ENCODE measurements at regions not wholly inside any gene's neighbourhood (a gene's known extent, or its start where the extent isn't known, plus 50 kb on each side); places are given as distances from the start of the nearest gene placed in this dataset.

GRCh38 chr5:91839721-91840120 is 456.6 kb upstream of the ARRDC3 start:
- no peak for TF ChIP-seq GATA2 (IDR thresholded peaks at IDR 0.05; ENCODE audit: low read depth, low read length)
- no peak for TF ChIP-seq GATA3 (IDR thresholded peaks at IDR 0.05; ENCODE audit: low read depth, low read length)

DNA sequence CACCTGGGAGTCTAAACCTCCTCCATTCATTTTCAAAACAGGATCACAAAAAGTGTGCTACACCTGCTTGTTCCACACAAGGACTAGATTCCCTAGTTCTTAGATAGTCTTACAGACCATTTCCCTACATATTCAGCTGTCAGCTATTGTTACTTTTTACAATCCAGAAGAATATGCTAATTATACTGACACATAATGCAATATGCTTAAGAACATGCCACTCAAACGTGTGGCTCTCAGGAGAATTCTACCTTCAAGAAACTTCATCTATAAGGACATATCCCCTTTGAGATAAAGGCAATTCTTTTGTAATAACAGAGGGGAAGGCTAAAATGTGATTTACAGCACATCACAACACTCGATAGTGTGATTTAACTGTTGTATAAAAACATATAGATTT is 456.1 kb upstream of the ARRDC3 start:
- TF ChIP-seq GATA3 (IDR thresholded peaks at IDR 0.05; ENCODE audit: low read depth, low read length) = no peak
- no peak for TF ChIP-seq GATA2 (IDR thresholded peaks at IDR 0.05; ENCODE audit: low read depth, low read length)

DNA sequence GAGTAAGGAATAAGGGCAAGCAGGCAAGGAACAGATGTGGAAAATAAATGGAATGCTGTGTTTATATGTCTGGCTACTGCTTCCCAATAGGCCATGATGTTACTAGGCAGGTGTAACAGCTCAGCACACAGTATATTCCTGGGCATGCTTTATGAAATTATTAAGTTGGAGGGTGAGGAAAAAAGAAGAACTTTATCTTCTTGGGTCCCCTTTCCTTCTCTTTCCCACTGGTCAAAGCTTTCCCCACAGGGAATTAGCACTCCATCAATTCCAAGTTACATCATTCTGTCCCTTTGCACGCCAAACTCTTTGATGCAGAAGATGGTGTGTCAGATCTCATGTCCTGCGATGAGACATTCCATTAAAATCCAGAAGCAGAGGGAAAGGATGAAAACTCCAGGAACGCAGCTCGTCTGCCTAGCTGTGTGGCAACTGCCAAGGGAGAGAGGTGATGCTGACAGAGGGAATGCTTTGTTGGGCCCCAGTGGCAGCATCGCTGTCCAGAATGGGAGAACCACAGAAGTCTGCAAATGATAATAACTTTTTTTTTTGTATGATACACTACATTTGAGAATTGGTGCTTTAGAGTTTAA is 447.3 kb upstream of the ARRDC3 start:
- no peak for TF ChIP-seq GATA2 (IDR thresholded peaks at IDR 0.05; ENCODE audit: low read depth, low read length)
- no peak for TF ChIP-seq GATA3 (IDR thresholded peaks at IDR 0.05; ENCODE audit: low read depth, low read length)

GRCh38 chr5:91825618-91826017 is 442.5 kb upstream of the ARRDC3 start:
- TF ChIP-seq GATA3 (IDR thresholded peaks at IDR 0.05; ENCODE audit: low read depth, low read length) = no peak
- no peak for TF ChIP-seq GATA2 (IDR thresholded peaks at IDR 0.05; ENCODE audit: low read depth, low read length)

- TF ChIP-seq GATA2 (IDR thresholded peaks at IDR 0.05; ENCODE audit: low read depth, low read length) (no peak), GATA3 (IDR thresholded peaks at IDR 0.05; ENCODE audit: low read depth, low read length) (no peak)
Measured at GRCh38 chr5:91824406-91824805, 441.3 kb upstream of the ARRDC3 start.

DNA sequence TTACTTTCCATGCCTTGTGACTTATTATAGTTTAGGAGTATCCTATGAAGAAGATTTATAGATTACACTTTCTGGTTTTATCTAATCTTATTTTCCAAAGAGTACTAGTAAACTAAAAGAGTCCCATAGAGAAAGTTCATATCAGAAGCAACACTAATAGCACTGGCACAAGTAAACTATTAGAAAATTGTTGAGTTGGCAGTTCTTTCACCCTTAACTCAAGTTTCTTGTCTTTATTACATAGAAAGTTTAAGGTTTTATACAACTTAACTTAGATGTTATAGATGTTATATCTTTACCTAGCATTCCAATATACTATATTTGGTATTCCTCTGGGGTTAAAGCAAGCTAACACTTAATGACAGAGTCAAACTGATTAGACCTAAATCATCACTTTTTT is 437.8 kb upstream of the ARRDC3 start:
- TF ChIP-seq GATA2 (IDR thresholded peaks at IDR 0.05; ENCODE audit: low read depth, low read length) (no peak), GATA3 (IDR thresholded peaks at IDR 0.05; ENCODE audit: low read depth, low read length) (no peak)

DNA sequence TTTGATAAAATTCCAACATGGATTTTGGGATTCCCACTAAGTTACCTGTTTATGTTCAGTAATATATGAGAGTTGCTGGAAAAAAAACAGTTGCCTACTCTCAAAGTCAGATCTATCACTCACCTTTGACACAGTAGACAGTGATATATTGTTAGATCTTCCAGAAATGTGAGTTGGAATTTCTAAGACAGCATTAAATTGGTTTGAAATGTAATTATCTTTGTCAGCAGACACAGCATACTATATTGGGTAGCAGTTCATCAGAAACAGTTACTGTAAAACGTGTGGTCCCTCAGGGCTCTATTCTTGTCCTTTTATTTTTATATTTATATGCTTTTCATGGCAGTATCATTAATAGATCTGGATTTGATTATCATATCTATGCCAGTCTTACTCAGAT is 433.6 kb upstream of the ARRDC3 start:
- TF ChIP-seq GATA2 (IDR thresholded peaks at IDR 0.05; ENCODE audit: low read depth, low read length) (no peak), GATA3 (IDR thresholded peaks at IDR 0.05; ENCODE audit: low read depth, low read length) (no peak)

- no peak for TF ChIP-seq GATA3 (IDR thresholded peaks at IDR 0.05; ENCODE audit: low read depth, low read length)
- no peak for TF ChIP-seq GATA2 (IDR thresholded peaks at IDR 0.05; ENCODE audit: low read depth, low read length)
Measured at GRCh38 chr5:91797576-91797975, 414.5 kb upstream of the ARRDC3 start.

- TF ChIP-seq GATA3 (IDR thresholded peaks at IDR 0.05; ENCODE audit: low read depth, low read length) (no peak), GATA2 (IDR thresholded peaks at IDR 0.05; ENCODE audit: low read depth, low read length) (no peak)
Measured at GRCh38 chr5:91794856-91795548, 411.9 kb upstream of the ARRDC3 start.

DNA sequence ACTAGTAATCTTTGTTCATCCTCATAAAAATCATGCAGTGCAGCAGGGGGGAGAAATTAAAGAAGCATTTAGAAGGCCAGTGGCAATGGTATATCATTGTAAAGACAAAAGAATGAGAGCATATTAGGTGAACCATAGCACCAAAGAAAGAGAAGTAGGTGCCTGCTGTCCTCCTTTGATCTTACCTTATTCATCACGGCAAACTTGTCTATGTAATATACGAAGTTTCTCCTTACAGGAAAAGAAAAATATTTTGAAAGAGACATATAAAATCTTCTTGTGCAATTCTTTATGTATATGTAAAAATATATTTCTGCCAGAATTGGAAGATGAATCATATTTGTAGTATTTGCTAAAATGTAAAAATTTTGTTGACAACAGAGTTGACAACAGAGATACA is 411.3 kb upstream of the ARRDC3 start:
- TF ChIP-seq GATA3 (IDR thresholded peaks at IDR 0.05; ENCODE audit: low read depth, low read length) (no peak), GATA2 (IDR thresholded peaks at IDR 0.05; ENCODE audit: low read depth, low read length) (no peak)

DNA sequence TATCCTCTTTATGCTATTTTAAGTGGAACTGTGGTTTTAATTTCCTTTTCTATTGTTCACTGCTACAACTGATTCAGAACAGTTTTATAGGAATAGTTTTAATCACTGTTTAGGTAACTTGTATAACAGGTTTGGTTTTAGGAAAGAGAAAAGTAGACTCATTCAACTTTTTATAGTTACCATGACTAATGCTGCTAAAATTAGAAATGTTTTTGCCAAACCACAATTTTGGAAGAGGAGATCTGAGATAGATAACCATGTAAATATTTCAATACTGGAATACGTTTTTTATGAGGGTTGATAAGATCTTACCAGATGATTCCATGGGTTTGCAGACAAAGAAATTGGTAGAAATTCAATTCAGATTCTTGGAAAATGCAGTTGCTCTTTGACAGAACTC is 404.6 kb upstream of the ARRDC3 start:
- TF ChIP-seq GATA3 (IDR thresholded peaks at IDR 0.05; ENCODE audit: low read depth, low read length) = no peak
- TF ChIP-seq GATA2 (IDR thresholded peaks at IDR 0.05; ENCODE audit: low read depth, low read length) = no peak

- TF ChIP-seq GATA2 (IDR thresholded peaks at IDR 0.05; ENCODE audit: low read depth, low read length) = no peak
- TF ChIP-seq GATA3 (IDR thresholded peaks at IDR 0.05; ENCODE audit: low read depth, low read length) = no peak
Measured at GRCh38 chr5:91777671-91778070, 394.6 kb upstream of the ARRDC3 start.

DNA sequence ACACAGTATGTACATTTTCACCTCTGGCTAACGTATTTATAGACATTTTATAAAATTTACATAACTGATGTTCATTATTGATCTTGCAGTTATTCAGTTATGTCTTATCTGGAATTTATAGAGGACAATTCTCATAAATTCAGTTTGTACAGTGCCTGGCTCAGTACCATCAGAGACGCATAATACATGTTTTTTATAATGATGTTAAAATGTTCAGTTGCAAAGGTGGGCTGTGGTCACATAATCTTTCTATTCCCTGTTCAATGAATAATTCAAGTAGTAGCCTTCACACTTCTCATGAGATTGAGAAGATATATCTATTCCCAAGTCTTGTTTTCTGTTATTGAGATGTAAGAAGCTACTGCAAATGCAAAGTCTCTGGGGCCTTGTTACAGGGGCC is 393.1 kb upstream of the ARRDC3 start:
- no peak for TF ChIP-seq GATA2 (IDR thresholded peaks at IDR 0.05; ENCODE audit: low read depth, low read length)

GRCh38 chr5:91770400-91770799 is 387.3 kb upstream of the ARRDC3 start:
- TF ChIP-seq GATA3 (IDR thresholded peaks at IDR 0.05; ENCODE audit: low read depth, low read length) (no peak), GATA2 (IDR thresholded peaks at IDR 0.05; ENCODE audit: low read depth, low read length) (no peak)

DNA sequence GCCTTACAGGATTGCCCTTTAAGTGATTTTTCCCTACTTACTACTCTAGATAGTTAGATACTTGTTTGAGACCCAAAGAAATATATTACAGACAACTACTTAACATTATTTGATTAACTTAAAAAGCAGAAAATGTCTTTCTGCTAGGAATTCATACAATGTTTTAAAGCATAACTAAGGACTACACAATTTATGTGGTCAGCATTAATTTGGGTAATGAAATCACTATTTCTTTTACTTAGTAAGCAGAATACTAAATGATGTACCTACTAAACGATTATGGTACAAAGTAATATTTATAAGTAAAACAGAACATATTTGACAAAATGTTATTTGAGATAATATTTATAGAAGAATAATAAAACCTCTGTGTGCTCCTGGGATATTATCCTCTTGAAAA is 371.9 kb upstream of the ARRDC3 start:
- TF ChIP-seq GATA2 (IDR thresholded peaks at IDR 0.05; ENCODE audit: low read depth, low read length) = no peak

GRCh38 chr5:91742550-91742949 is 359.4 kb upstream of the ARRDC3 start:
- TF ChIP-seq GATA2 (IDR thresholded peaks at IDR 0.05; ENCODE audit: low read depth, low read length) = no peak
- no peak for TF ChIP-seq GATA3 (IDR thresholded peaks at IDR 0.05; ENCODE audit: low read depth, low read length)
